H1 (cell line): ENCODE measurements at regions not wholly inside any gene's neighbourhood (a gene's known extent, or its start where the extent isn't known, plus 50 kb on each side); places are given as distances from the start of the nearest gene placed in this dataset.

Experiments
- CTCF ChIA-PET: fragments of 300-600 bp; sonication (Branson Sonifier 250); formaldehyde crosslinking; loops from one replicate; lab custom pipeline; 2021; ENCODE audit not compliant: partially characterized antibody; lab: Charles Lee
- POLR2A ChIA-PET: fragments of 300-600 bp; sonication (Branson Sonifier 250); formaldehyde crosslinking; loops from one replicate; lab custom pipeline; 2021; ENCODE audit warnings: inconsistent platforms; ENCODE audit not compliant: partially characterized antibody; lab: Charles Lee
- DNase-seq, 2 experiments: peaks; one replicate each; pipeline versions ENCODE4 v3.0.0 to v3.0.0-alpha.2; 2010 to 2022; ENCODE audit warnings: low spot score in 2 of 2, low read depth in 1 of 2, mixed read lengths in 1 of 2
- FAIRE-seq: peaks from 2 replicates; lab custom pipeline; 2011; peaks lifted over from hg19 to GRCh38; lab: Jason Lieb, UNC
- H2AFZ ChIP-seq: 2 replicates; pipeline ENCODE4 v1.8.1; 2012; ENCODE audit warnings: low read length, inconsistent platforms
- H2AK5ac ChIP-seq: 2 replicates; pipeline ENCODE4 v1.6.1; 2013; ENCODE audit warnings: low read depth, low read length
- H2BK120ac ChIP-seq: replicated peaks from 2 replicates; pipeline ENCODE3; 2013; ENCODE audit warnings: low read depth, low read length, inconsistent platforms
- H2BK12ac ChIP-seq: 2 replicates; pipeline ENCODE4 v1.6.1; 2013; ENCODE audit warnings: low read depth, low read length
- H2BK15ac ChIP-seq: 2 replicates; pipeline ENCODE4 v1.6.1; 2013; ENCODE audit warnings: low read length
- H2BK20ac ChIP-seq: 2 replicates; pipeline ENCODE4 v1.6.1; 2013; ENCODE audit warnings: low read length
- H2BK5ac ChIP-seq: 2 replicates; pipeline ENCODE4 v1.6.1; 2013; ENCODE audit warnings: low read depth, low read length
- H3K14ac ChIP-seq: 2 replicates; pipeline ENCODE4 v1.6.1; 2013; ENCODE audit warnings: inconsistent platforms; ENCODE audit not compliant: insufficient read length
- H3K18ac ChIP-seq: 2 replicates; pipeline ENCODE4 v1.6.1; 2013; ENCODE audit warnings: low read length; ENCODE audit errors: extremely low read depth
- H3K23ac ChIP-seq: 2 replicates; pipeline ENCODE4 v1.6.1; 2013; ENCODE audit warnings: inconsistent platforms; ENCODE audit not compliant: insufficient read length
- H3K23me2 ChIP-seq: 2 replicates; pipeline ENCODE4 v1.6.1; 2013; ENCODE audit warnings: low read depth, low read length
- H3K27ac ChIP-seq: 2 replicates; pipeline ENCODE4 v1.6.1; 2011; ENCODE audit warnings: low read depth, low read length, inconsistent platforms
- H3K27me3 ChIP-seq, 4 experiments: replicated peaks in 1 of 4; 1 replicate in 1 of 4; 2 replicates in 3 of 4; pipeline versions ENCODE4 v1.6.1 to v1.8.1; 2011 to 2013; ENCODE audit warnings: low read length in 3 of 4, mild to moderate bottlenecking in 3 of 4, inconsistent platforms in 2 of 4, mixed read lengths in 2 of 4, moderate library complexity in 1 of 4; ENCODE audit not compliant: control insufficient read depth in 3 of 4, insufficient read depth in 3 of 4; ENCODE audit errors: extremely low read depth in 1 of 4
- H3K36me3 ChIP-seq, 4 experiments: 2 replicates each; pipeline versions ENCODE4 v1.6.1 to v1.8.1; 2011 to 2013; ENCODE audit warnings: mild to moderate bottlenecking in 4 of 4, low read length in 3 of 4, moderate library complexity in 2 of 4, control low read depth in 1 of 4, inconsistent platforms in 1 of 4; ENCODE audit not compliant: insufficient read depth in 4 of 4, control insufficient read depth in 2 of 4
- H3K4ac ChIP-seq: replicated peaks from 2 replicates; pipeline ENCODE3; 2013; ENCODE audit warnings: low read length, low read depth, mixed read lengths, inconsistent platforms; ENCODE audit not compliant: insufficient read length
- H3K4me1 ChIP-seq, 4 experiments: replicated peaks in 1 of 4; 1 replicate in 1 of 4; 2 replicates in 3 of 4; pipeline versions ENCODE4 v1.6.1 to v1.8.1; 2011 to 2013; ENCODE audit warnings: low read length in 3 of 4, inconsistent platforms in 2 of 4, mixed read lengths in 1 of 4; ENCODE audit not compliant: insufficient read depth in 4 of 4, control insufficient read depth in 3 of 4
- H3K4me2 ChIP-seq, 2 experiments: 2 replicates each; pipeline versions ENCODE4 v1.6.1 to v1.8.1; 2011 to 2013; ENCODE audit warnings: low read depth in 2 of 2, low read length in 2 of 2, control low read depth in 1 of 2, inconsistent platforms in 1 of 2, mild to moderate bottlenecking in 1 of 2; ENCODE audit not compliant: insufficient read depth in 1 of 2
- H3K4me3 ChIP-seq, 4 experiments: fragments of 200-600, 300-600 bp in 1 of 4; sonication (generic), shearing (Covaris generic), sonication (Bioruptor Twin) in 1 of 4; 2 replicates each; pipeline versions ENCODE4 v1.5.1 to v1.8.1; 2011 to 2016; ENCODE audit warnings: low read length in 4 of 4, low read depth in 3 of 4, control low read depth in 2 of 4, inconsistent platforms in 2 of 4, mild to moderate bottlenecking in 2 of 4, mixed read lengths in 1 of 4, moderate library complexity in 1 of 4; ENCODE audit not compliant: insufficient read depth in 2 of 4; ENCODE audit errors: extremely low read depth in 1 of 4
- H3K56ac ChIP-seq: replicated peaks from 2 replicates; pipeline ENCODE3; 2013; ENCODE audit warnings: low read depth, mild to moderate bottlenecking, mixed read lengths, low read length, inconsistent platforms; ENCODE audit not compliant: insufficient read length
- H3K79me1 ChIP-seq: 2 replicates; pipeline ENCODE4 v1.6.1; 2013; ENCODE audit warnings: low read depth, low read length, control low read depth
- H3K79me2 ChIP-seq, 2 experiments: 2 replicates each; pipeline versions ENCODE4 v1.6.1 to v1.8.1; 2012 to 2013; ENCODE audit warnings: low read length in 2 of 2, mild to moderate bottlenecking in 2 of 2, inconsistent platforms in 1 of 2; ENCODE audit not compliant: insufficient read depth in 2 of 2, control insufficient read depth in 1 of 2
- H3K9ac ChIP-seq, 4 experiments: replicated peaks in 1 of 4; 1 replicate in 1 of 4; 2 replicates in 3 of 4; pipeline versions ENCODE4 v1.6.1 to v1.8.1; 2011 to 2013; ENCODE audit warnings: low read depth in 3 of 4, low read length in 3 of 4, control low read depth in 2 of 4, mild to moderate bottlenecking in 2 of 4, moderate library complexity in 2 of 4, inconsistent platforms in 1 of 4; ENCODE audit errors: extremely low read depth in 1 of 4
- H3K9me3 ChIP-seq, 2 experiments: 2 replicates each; pipeline versions ENCODE4 v1.6.1 to v1.8.1; 2012 to 2013; ENCODE audit warnings: mild to moderate bottlenecking in 2 of 2, moderate library complexity in 2 of 2, control low read depth in 1 of 2, inconsistent platforms in 1 of 2, low read depth in 1 of 2, low read length in 1 of 2, mixed read lengths in 1 of 2; ENCODE audit not compliant: insufficient read depth in 2 of 2
- H4K20me1 ChIP-seq, 2 experiments: replicated peaks in 1 of 2; 2 replicates each; pipeline versions ENCODE3 to v1.8.1; 2011 to 2013; ENCODE audit warnings: inconsistent platforms in 2 of 2, low read length in 2 of 2, mild to moderate bottlenecking in 1 of 2; ENCODE audit not compliant: insufficient read depth in 2 of 2, control insufficient read depth in 1 of 2
- H4K5ac ChIP-seq: 2 replicates; pipeline ENCODE4 v1.6.1; 2013; ENCODE audit warnings: low read length, low read depth, mixed read lengths, inconsistent platforms; ENCODE audit not compliant: insufficient read length
- H4K8ac ChIP-seq: 2 replicates; pipeline ENCODE4 v1.8.0; 2013; ENCODE audit warnings: mild to moderate bottlenecking, moderate library complexity, low read length, inconsistent platforms; ENCODE audit not compliant: insufficient read depth; ENCODE audit errors: extremely low read depth
- H4K91ac ChIP-seq: replicated peaks from 2 replicates; pipeline ENCODE3; 2013; ENCODE audit warnings: low read length, mixed read lengths, inconsistent platforms; ENCODE audit not compliant: insufficient read length
- CBX5 ChIP-seq: fragments of 300-800, 300-1000 bp; sonication (generic); IDR thresholded peaks from 2 replicates; pipeline ENCODE4 v1.7.1; 2016; ENCODE audit warnings: antibody characterized with exemption, low read length, low read depth
- RAD21 ChIP-seq, 2 experiments: IDR thresholded peaks in 1 of 2; conservative IDR thresholded peaks in 1 of 2; 2 replicates each; pipeline ENCODE4 v1.6.1; 2011; ENCODE audit warnings: low read depth in 2 of 2, low read length in 2 of 2, improper control_type of control experiment in 1 of 2, inconsistent platforms in 1 of 2, mild to moderate bottlenecking in 1 of 2, moderate library complexity in 1 of 2
- WGBS, 2 experiments: shearing (Covaris generic) in 1 of 2; methylation state at CpG; one replicate each; pipeline versions ENCODE4 v1.1.6 to v1.1.7; 2013 to 2015; ENCODE audit warnings: low lambda C conversion rate in 2 of 2, mixed read lengths in 2 of 2, inconsistent platforms in 1 of 2, low coverage in 1 of 2, missing lambda C conversion rate in 1 of 2; ENCODE audit not compliant: insufficient replicate concordance in 2 of 2, insufficient coverage in 1 of 2, insufficient read length in 1 of 2; ENCODE audit errors: extremely low coverage in 1 of 2, missing lambda C conversion rate in 1 of 2; 5-methylcytosine and 5-hydroxymethylcytosine counted together

- ChIA-PET POLR2A (no interaction called here), CTCF (interaction anchor here (0.6 to 2.7 kb wide), 11 partner anchors 11 to 567 kb away, joined by 3 to 13 read pairs (median 3); no protein-coding TSS in a partner anchor)
- no peak overlapping the region for H3K18ac ChIP-seq
- H3K79me2 ChIP-seq = no peaks in the 10 kb centered on the region
- H3K14ac ChIP-seq = no peak overlapping the region
- 77% methylated on average over 1 of the region's 1 CpG; no CpG with 5 or more reads in 1 of the 2 experiments for WGBS, 2 experiments
- no peak overlapping the region for H2AFZ ChIP-seq
- H2BK5ac ChIP-seq = no peak overlapping the region
- no peak overlapping the region for H3K4me3 ChIP-seq
- no peaks in the 10 kb centered on the region for H3K4me1 ChIP-seq
- no peak overlapping the region for H2BK12ac ChIP-seq
- no peaks in the 10 kb centered on the region for H4K20me1 ChIP-seq
- no peak overlapping the region for H3K56ac ChIP-seq
- H3K9me3 ChIP-seq = no peaks in the 10 kb centered on the region
- TF ChIP-seq CBX5 (no peak), RAD21 (IDR thresholded peaks at IDR 0.05 in 1 of 2, conservative IDR thresholded peaks at IDR 0.05 in 1 of 2; ENCODE audit: low read depth in 2 of 2, low read length in 2 of 2) (peak in 1 of 2 experiments; percentile 33; a peak in 3 of 4 replicates)
- no peak overlapping the region for H2BK120ac ChIP-seq
- H3K27me3 ChIP-seq = no peaks in the 10 kb centered on the region
- FAIRE-seq (no peak), DNase-seq (no peak)
- no peaks in the 10 kb centered on the region for H3K23me2 ChIP-seq
- H3K23ac ChIP-seq = no peak overlapping the region
- H2AK5ac ChIP-seq = no peak overlapping the region
- H3K27ac ChIP-seq = no peak overlapping the region
- no peak overlapping the region for H4K5ac ChIP-seq
- no peaks in the 10 kb centered on the region for H3K36me3 ChIP-seq
- no peak overlapping the region for H3K4ac ChIP-seq
- H3K79me1 ChIP-seq = no peaks in the 10 kb centered on the region
- no peak overlapping the region for H4K8ac ChIP-seq
- H2BK15ac ChIP-seq = no peak overlapping the region
- H4K91ac ChIP-seq = no peak overlapping the region
- H3K4me2 ChIP-seq = no peak overlapping the region
- H2BK20ac ChIP-seq = no peak overlapping the region
- no peak overlapping the region for H3K9ac ChIP-seq
Measured at GRCh38 chr4:123127218-123127617, 204.8 kb upstream of the NUDT6 start.
